SU-DHL-6 (cell line): ENCODE measurements at regions not wholly inside any gene's neighbourhood (a gene's known extent, or its start where the extent isn't known, plus 50 kb on each side); places are given as distances from the start of the nearest gene placed in this dataset.

Experiments
- EZH2phosphoT487 ChIP-seq: fragments of 200-600 bp; sonication (generic), shearing (Covaris generic); conservative IDR thresholded peaks from 2 replicates; pipeline ENCODE4 v1.6.1; 2018; ENCODE audit warnings: mild to moderate bottlenecking, antibody characterized with exemption, low read length, moderate library complexity, mixed read lengths
- TF ChIP-seq, protein P1 (sequence below): fragments of 200-600 bp; sonication (generic); IDR thresholded peaks from one replicate; pipeline ENCODE4 v1.5.1; 2017; ENCODE audit warnings: antibody characterized with exemption, mild to moderate bottlenecking, low read length, moderate library complexity; ENCODE audit not compliant: insufficient read depth, poor library complexity, severe bottlenecking

DNA sequence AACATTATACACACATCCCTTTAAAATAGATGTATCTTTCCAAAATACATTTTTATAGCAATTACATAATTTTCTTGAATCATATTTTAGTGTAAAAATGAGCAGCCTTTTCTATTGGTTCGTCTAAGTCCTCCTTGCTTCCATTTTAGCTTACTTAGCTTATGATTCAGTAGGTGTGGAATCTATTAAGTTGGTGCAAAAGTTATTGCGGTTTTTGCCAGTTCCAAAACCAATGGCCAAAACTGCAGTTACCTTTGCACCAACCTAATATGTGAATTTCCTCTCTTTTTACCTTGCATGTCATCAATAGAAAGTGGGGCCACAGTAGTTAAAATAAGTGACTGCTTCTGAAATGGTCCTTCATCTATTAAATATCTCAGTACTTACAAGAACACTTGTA lies 279.0 kb downstream of the OTUD1 start:
- TF ChIP-seq, protein P1, sequence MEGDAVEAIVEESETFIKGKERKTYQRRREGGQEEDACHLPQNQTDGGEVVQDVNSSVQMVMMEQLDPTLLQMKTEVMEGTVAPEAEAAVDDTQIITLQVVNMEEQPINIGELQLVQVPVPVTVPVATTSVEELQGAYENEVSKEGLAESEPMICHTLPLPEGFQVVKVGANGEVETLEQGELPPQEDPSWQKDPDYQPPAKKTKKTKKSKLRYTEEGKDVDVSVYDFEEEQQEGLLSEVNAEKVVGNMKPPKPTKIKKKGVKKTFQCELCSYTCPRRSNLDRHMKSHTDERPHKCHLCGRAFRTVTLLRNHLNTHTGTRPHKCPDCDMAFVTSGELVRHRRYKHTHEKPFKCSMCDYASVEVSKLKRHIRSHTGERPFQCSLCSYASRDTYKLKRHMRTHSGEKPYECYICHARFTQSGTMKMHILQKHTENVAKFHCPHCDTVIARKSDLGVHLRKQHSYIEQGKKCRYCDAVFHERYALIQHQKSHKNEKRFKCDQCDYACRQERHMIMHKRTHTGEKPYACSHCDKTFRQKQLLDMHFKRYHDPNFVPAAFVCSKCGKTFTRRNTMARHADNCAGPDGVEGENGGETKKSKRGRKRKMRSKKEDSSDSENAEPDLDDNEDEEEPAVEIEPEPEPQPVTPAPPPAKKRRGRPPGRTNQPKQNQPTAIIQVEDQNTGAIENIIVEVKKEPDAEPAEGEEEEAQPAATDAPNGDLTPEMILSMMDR = no peak
- no peak for TF ChIP-seq EZH2phosphoT487
